RWPE2 (cell line): ENCODE measurements at regions not wholly inside any gene's neighbourhood (a gene's known extent, or its start where the extent isn't known, plus 50 kb on each side); places are given as distances from the start of the nearest gene placed in this dataset.

ENCODE experiments used
- ATAC-seq: fragments of 200-7000 bp; cut with Tn5 transposase; 3 replicates; pipeline ENCODE4 v1.9.1; 2021; ENCODE audit warnings: low read depth
- DNase-seq: peaks from one replicate; pipeline ENCODE4 v3.0.0-alpha.2; 2020; ENCODE audit warnings: low spot score
- H3K27ac ChIP-seq: fragments of 450-650 bp; 2 replicates; pipeline ENCODE4 v1.5.1; 2017; ENCODE audit warnings: mild to moderate bottlenecking; ENCODE audit not compliant: poor library complexity, severe bottlenecking
- H3K27me3 ChIP-seq: fragments of 250-450 bp; sonication (Bioruptor Pico); 2 replicates; pipeline ENCODE4 v1.5.1; 2021; ENCODE audit warnings: mild to moderate bottlenecking, moderate library complexity; ENCODE audit not compliant: insufficient read depth, poor library complexity, severe bottlenecking
- H3K36me3 ChIP-seq: fragments of 250-450 bp; sonication (Bioruptor Pico); 2 replicates; pipeline ENCODE4 v1.5.1; 2020; ENCODE audit warnings: low read depth, mild to moderate bottlenecking, moderate library complexity
- H3K4me1 ChIP-seq: fragments of 250-450 bp; sonication (Bioruptor Pico); 2 replicates; pipeline ENCODE4 v1.5.1; 2021; ENCODE audit warnings: mild to moderate bottlenecking, moderate library complexity; ENCODE audit not compliant: insufficient read depth, poor library complexity, severe bottlenecking
- H3K4me3 ChIP-seq: fragments of 250-450 bp; sonication (Bioruptor Pico); 2 replicates; pipeline ENCODE4 v1.5.1; 2021; ENCODE audit warnings: mild to moderate bottlenecking, moderate library complexity; ENCODE audit not compliant: severe bottlenecking
- H3K9me3 ChIP-seq: fragments of 250-450 bp; sonication (Bioruptor Pico); 2 replicates; pipeline ENCODE4 v1.5.1; 2021; ENCODE audit warnings: mild to moderate bottlenecking, moderate library complexity; ENCODE audit not compliant: severe bottlenecking
- TF ChIP-seq, protein P1 (sequence below): fragments of 450-650 bp; IDR thresholded peaks from one replicate; pipeline ENCODE4 v1.5.1; 2017; ENCODE audit warnings: mild to moderate bottlenecking, moderate library complexity; ENCODE audit not compliant: poor library complexity, severe bottlenecking

DNA sequence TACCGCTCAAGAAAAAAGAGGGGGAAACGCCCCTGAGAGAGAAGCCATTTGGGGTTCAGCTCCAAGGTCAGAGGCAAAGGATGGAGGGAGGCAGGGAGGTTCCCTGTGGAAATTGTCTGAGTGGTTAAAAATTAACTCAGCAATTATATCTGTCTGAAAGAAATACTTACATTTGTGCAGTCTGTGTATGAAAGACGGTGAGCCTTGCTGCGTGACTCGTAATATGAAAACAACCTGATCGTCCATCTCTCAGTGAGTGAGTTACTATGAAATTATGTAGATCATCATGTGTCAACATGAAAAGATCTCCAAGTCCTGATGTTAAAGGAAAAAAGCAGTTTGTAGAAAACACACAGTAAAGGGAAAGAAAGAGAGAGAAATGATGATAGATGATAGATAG lies 67.2 kb upstream of the FAM204A start:
- Histone ChIP-seq H3K27me3 (peaks cover 31% of the 10 kb centered on the region), H3K9me3 (no peaks in the 10 kb centered on the region), H3K4me3 (no peak overlapping the region), H3K4me1 (no peaks in the 10 kb centered on the region), H3K36me3 (no peaks in the 10 kb centered on the region), H3K27ac (no peak overlapping the region)
- DNase-seq (no peak), ATAC-seq (no peak)
- TF ChIP-seq, protein P1, sequence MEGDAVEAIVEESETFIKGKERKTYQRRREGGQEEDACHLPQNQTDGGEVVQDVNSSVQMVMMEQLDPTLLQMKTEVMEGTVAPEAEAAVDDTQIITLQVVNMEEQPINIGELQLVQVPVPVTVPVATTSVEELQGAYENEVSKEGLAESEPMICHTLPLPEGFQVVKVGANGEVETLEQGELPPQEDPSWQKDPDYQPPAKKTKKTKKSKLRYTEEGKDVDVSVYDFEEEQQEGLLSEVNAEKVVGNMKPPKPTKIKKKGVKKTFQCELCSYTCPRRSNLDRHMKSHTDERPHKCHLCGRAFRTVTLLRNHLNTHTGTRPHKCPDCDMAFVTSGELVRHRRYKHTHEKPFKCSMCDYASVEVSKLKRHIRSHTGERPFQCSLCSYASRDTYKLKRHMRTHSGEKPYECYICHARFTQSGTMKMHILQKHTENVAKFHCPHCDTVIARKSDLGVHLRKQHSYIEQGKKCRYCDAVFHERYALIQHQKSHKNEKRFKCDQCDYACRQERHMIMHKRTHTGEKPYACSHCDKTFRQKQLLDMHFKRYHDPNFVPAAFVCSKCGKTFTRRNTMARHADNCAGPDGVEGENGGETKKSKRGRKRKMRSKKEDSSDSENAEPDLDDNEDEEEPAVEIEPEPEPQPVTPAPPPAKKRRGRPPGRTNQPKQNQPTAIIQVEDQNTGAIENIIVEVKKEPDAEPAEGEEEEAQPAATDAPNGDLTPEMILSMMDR: no peak

- H3K4me3 ChIP-seq: no peak overlapping the region
These were observed 66.1 kb upstream of the FAM204A start for GRCh38 chr10:118408181-118408580.

DNA sequence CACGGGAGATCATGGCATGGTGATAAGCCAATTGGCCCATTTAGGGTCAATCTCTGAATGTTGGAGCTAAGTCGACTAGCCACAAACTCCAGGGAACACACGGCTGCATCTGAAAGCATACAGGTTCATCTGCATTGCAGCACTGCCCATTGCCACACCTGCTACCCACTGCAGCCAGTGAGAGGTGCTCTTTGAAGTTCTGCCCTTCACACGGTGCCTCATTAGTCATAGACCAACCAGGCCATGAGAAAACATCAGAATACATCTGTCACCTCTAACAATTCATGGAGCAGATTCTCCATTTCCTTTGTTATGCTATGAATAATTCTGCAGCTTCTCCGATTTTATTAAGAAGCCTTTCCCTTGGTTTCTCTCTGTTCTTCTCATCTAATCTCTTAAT lies 65.7 kb upstream of the FAM204A start:
- no peak for ATAC-seq
- DNase-seq: no peak
- Histone ChIP-seq H3K36me3 (no peaks in the 10 kb centered on the region), H3K9me3 (no peaks in the 10 kb centered on the region), H3K4me3 (no peak overlapping the region), H3K27me3 (peaks cover 39% of the 10 kb centered on the region), H3K27ac (no peak overlapping the region), H3K4me1 (no peaks in the 10 kb centered on the region)
- TF ChIP-seq, protein P1: no peak

More at GRCh38 chr10:118408181-118408580, 66.1 kb upstream of the FAM204A start:
- no peaks in the 10 kb centered on the region for H3K9me3 ChIP-seq
- TF ChIP-seq, protein P1: no peak
- no peaks in the 10 kb centered on the region for H3K4me1 ChIP-seq
- H3K27me3 ChIP-seq: peaks cover 38% of the 10 kb centered on the region
- no peak overlapping the region for H3K27ac ChIP-seq
- no peaks in the 10 kb centered on the region for H3K36me3 ChIP-seq
- ATAC-seq (no peak), DNase-seq (no peak)

DNA sequence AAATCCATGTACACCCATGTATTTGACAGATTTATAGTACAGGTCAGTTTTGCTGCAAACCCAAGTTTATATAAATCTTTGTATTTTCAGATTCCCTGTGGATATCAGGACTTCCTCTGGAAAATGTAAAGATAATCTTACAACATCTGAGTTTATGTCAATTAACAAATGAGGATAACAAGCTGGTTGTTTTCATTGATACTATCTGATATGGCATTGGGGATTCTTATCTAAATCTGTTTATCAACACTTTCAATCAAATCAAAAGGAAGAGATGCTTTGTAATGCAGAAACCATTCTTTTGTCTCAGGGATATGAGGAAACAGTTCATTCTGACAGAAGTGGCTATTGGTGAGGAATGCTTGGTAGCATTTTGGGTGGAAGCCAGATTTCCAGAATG lies 64.9 kb upstream of the FAM204A start:
- H3K4me1 ChIP-seq: no peaks in the 10 kb centered on the region
- no peak overlapping the region for H3K27ac ChIP-seq
- H3K9me3 ChIP-seq: no peaks in the 10 kb centered on the region
- H3K36me3 ChIP-seq: no peaks in the 10 kb centered on the region
- no peak for ATAC-seq
- no peak overlapping the region for H3K4me3 ChIP-seq
- TF ChIP-seq, protein P1: no peak
- DNase-seq: no peak
- peaks cover 40% of the 10 kb centered on the region for H3K27me3 ChIP-seq

DNA sequence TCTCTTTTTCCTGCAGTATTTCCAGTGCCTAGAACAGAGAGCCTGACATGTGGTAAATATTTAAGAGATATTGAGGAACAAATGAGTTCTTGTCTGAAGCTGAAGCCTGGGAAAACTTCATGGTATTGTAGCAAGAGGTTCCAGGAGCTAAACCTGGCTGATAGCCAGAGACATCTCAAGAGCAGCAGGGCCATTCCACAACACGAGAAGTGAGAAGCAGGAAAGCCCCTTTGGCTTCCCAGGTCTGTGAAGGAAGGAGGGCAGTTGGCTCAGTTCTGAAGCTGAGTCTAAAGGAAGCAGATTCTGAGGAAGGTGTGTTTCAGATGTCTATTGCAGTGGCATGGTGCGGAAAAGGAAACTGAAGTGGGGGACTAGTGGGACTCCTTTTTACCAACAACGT lies 63.8 kb upstream of the FAM204A start:
- ATAC-seq (no peak), DNase-seq (no peak)
- Histone ChIP-seq H3K4me3 (no peak overlapping the region), H3K4me1 (no peaks in the 10 kb centered on the region), H3K36me3 (no peaks in the 10 kb centered on the region), H3K9me3 (no peaks in the 10 kb centered on the region), H3K27me3 (peaks cover 40% of the 10 kb centered on the region), H3K27ac (no peak overlapping the region)
- TF ChIP-seq, protein P1: no peak
